GM19468 (cell line): ENCODE measurements at regions not wholly inside any gene's neighbourhood (a gene's known extent, or its start where the extent isn't known, plus 50 kb on each side); places are given as distances from the start of the nearest gene placed in this dataset.
"Not testable (repeated sequence)": the region's sequence is repeated elsewhere in the genome, so short reads cannot be mapped to it uniquely, and the experiment has no call there.

ENCODE experiments used
- ATAC-seq: cut with Tn5 transposase; IDR thresholded peaks from one replicate; pipeline ENCODE4 v1.9.1; 2021; ENCODE audit warnings: mild to moderate bottlenecking, moderate library complexity, moderate number of reproducible peaks; ENCODE audit not compliant: unreplicated experiment; ENCODE audit errors: extremely low read depth

GRCh38 chr10:2897619-2898508 is 169.5 kb upstream of the PFKP start:
- no peak for ATAC-seq

GRCh38 chr10:2896334-2896733 is 171.0 kb upstream of the PFKP start:
- not testable (repeated sequence) for ATAC-seq

- ATAC-seq, result no peak
These were observed 171.7 kb upstream of the PFKP start for GRCh38 chr10:2895594-2896196.

- no peak for ATAC-seq
These were observed 173.4 kb upstream of the PFKP start for GRCh38 chr10:2893991-2894390.

GRCh38 chr10:2893158-2893845 is 174.0 kb upstream of the PFKP start:
- ATAC-seq, result no peak

GRCh38 chr10:2891770-2892124 is 175.6 kb upstream of the PFKP start:
- no peak for ATAC-seq

GRCh38 chr10:2891073-2891769 is 176.1 kb upstream of the PFKP start:
- ATAC-seq, result no peak

- ATAC-seq, result no peak
These were observed 177.3 kb upstream of the PFKP start for GRCh38 chr10:2890093-2890492.

- no peak for ATAC-seq
These were observed 178.8 kb upstream of the PFKP start for GRCh38 chr10:2888403-2889004.

GRCh38 chr10:2887391-2888070 is 179.8 kb upstream of the PFKP start:
- no peak for ATAC-seq

- no peak for ATAC-seq
These were observed 180.7 kb upstream of the PFKP start for GRCh38 chr10:2886662-2887061.

- ATAC-seq, result no peak
These were observed 181.8 kb upstream of the PFKP start for GRCh38 chr10:2885288-2886278.

GRCh38 chr10:2883983-2884540 is 183.3 kb upstream of the PFKP start:
- not testable (repeated sequence) for ATAC-seq

GRCh38 chr10:2883238-2883637 is 184.1 kb upstream of the PFKP start:
- ATAC-seq, result no peak

GRCh38 chr10:2882628-2883027 is 184.7 kb upstream of the PFKP start:
- ATAC-seq, result no peak

GRCh38 chr10:2881720-2882620 is 185.4 kb upstream of the PFKP start:
- no peak for ATAC-seq

GRCh38 chr10:2880050-2880449 is 187.3 kb upstream of the PFKP start:
- not testable (repeated sequence) for ATAC-seq
